GM19238 (cell line): ENCODE measurements at regions not wholly inside any gene's neighbourhood (a gene's known extent, or its start where the extent isn't known, plus 50 kb on each side); places are given as distances from the start of the nearest gene placed in this dataset.

Experiments used
- DNase-seq: peaks from one replicate; pipeline ENCODE4 v3.0.0; 2011; ENCODE audit warnings: low spot score; ENCODE audit not compliant: insufficient read length

DNA sequence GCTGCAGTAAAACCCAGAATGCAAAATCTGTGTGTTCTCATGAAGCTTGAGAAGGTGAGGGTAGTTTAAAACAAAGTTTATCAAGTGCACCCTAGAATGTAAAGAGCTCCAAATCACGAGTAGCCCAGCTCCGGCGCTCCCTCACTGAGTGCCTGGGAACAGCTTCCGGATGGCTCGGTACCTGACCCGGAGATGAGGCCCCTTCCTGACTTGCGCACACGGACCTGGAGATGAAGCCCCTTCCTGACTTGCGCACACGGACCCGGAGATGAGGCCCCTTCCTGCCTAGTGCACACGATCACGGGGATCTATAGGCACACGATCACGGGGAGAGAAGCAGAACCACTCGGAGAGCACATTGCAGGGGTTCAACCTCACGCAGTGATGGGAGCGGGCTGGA lies 322.1 kb upstream of the RNF32 start:
- DNase-seq, result no peak

- DNase-seq, result no peak
These were observed 331.5 kb upstream of the RNF32 start for GRCh38 chr7:156309016-156309620.

DNA sequence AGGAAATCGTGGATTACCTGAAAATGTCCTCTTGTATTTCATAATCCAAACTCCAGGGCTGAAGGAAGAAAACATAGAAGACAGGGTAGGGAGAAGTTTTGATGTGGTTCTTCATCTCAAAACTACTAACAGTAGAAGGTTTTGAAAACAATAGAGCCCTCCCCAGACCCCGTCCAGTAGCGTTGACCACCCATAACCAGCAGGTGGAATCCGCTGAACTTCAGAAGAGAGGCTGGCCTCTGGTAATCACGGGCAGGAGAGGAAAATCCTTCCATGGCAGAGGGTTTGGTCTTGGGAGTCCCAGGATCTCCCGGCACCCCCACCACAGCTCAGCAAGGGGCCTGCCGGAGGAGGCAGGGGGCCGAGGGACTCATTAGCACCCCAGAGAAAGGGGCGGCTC lies 333.4 kb upstream of the RNF32 start:
- no peak for DNase-seq

DNA sequence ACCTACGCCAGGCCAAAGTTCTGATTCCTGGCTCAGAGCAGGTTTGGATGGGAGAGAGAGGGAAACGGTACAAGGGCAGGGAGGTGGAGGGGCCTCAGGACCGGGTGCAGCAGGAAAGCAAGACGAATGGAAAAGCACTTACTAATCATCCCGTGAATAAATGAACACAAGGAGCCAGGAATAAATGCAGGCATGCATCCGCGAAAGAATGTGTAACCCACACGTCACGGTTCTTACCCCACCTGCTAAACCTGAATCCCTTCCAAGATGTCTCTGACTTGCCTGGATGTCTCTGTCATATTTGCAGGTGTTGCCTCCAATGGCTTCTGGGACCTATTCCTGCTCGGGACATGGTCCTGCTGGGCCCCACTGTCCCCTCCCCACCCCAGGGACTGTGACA lies 335.2 kb upstream of the RNF32 start:
- no peak for DNase-seq

DNA sequence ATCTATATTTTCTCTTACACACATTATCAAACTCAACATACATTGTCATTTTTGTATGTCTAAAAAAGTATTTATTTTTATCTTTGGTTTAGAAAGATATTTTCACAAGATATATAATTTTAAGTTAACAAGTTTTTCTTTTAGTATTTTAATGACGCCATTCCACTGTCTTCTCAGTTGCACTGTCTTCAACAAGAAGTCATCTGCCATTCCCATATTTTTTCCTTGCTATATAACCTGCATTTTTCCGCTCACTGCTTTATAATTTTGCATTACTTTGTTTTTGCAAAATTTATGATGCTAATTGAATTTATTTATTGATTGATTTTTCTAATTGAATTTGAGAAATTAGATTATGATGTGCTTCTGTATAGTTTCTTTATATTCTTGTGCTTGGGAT lies 357.8 kb upstream of the RNF32 start:
- no peak for DNase-seq

- no peak for DNase-seq
These were observed 360.9 kb upstream of the RNF32 start for GRCh38 chr7:156279635-156280034.

DNA sequence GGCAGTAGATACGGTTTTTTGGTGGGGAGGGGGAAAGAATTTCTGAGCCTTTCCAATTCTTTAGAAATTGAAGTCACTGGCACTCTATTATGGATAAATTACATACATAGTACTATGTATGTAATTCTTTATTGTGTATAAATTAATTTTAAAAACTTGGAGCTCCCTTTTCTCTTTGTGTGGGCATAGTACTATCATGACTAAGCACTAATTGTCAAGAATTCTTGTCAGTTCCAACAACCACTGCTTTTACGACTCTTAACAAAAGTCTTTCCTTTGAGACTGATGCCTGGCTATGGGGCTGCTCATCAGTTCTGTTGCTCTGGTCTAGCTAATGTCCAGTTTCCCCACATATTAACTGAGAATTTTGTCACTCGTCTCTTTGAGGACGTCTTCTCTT lies 365.3 kb upstream of the RNF32 start:
- DNase-seq, result no peak

- no peak for DNase-seq
These were observed 366.0 kb upstream of the RNF32 start for GRCh38 chr7:156274557-156274956.

DNA sequence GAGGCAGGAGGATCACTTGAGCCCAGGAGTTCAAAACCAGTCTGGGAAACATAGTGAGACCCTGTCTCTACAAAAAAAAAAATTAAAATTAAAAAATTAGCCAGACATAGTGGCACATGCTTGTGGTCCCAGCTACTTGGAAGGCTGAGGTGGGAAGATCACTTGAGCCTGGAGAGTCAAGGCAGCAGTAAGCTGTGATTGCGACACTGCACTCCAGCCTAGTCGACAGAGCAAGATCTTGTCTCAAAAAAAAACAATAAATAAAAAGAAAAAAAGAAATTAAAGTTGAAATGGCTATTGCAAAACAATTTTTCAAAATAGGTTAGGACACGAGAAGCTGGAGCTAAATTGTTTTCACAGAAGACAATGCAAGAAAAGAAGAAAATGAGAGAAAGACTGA lies 379.0 kb upstream of the RNF32 start:
- DNase-seq, result no peak

GRCh38 chr7:156257904-156258303 lies 382.7 kb upstream of the RNF32 start:
- no peak for DNase-seq

DNA sequence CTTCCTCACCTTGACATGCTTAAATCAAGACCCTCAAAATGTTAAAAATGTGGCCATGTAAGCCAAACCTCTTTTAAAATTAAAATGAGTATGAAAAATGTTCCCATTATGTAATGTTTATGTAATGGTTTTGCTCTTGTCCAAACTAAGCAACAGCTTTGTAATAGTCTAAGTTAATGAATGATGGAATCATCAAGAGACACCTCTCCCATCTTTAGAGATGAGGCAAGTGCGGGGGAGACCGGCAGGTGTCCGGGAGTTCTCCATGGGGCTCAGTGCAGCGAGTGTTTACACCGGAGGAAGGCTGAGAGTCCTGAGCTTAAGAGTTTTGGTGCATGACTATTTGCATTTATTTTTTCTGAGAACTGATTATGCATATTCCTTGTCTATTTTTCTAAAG lies 384.9 kb upstream of the RNF32 start:
- DNase-seq, result no peak

GRCh38 chr7:156251861-156252260 lies 388.7 kb upstream of the RNF32 start:
- DNase-seq, result no peak

- DNase-seq, result no peak
These were observed 400.0 kb upstream of the RNF32 start for GRCh38 chr7:156240532-156240931.

GRCh38 chr7:156238366-156239133 lies 402.0 kb upstream of the RNF32 start:
- no peak for DNase-seq

GRCh38 chr7:156237614-156238013 lies 403.0 kb upstream of the RNF32 start:
- no peak for DNase-seq

DNA sequence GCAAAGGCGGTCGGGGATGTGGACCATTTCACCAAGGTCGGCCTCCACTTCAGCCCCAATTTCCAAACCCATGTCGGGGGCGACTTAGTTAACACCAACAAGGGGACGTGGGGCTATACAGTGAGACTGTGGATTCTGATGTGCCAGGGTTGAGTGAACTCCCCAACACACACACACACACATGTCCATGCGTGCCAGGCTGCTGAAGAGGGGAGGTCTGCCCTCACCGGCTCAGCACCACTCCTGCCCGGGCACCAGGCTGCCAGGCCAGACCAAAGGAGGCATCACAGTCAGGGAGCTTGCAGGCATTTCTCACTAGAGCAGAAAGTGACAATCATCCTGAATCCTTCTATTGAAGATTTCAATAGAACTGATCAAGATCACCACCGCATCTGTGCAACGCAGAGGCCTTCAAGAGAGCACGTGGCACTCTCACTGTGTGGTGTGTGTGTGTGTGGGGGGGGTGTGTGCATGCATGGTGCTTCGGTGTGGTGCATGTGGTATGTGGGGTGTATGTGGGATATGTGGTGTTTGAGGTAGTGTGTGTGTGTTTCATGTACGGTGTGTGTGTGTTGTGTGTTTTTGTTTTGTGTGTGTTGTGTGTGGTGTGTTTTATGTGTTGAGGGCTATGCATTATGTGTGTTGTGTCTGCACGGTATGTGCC lies 403.5 kb upstream of the RNF32 start:
- no peak for DNase-seq

DNA sequence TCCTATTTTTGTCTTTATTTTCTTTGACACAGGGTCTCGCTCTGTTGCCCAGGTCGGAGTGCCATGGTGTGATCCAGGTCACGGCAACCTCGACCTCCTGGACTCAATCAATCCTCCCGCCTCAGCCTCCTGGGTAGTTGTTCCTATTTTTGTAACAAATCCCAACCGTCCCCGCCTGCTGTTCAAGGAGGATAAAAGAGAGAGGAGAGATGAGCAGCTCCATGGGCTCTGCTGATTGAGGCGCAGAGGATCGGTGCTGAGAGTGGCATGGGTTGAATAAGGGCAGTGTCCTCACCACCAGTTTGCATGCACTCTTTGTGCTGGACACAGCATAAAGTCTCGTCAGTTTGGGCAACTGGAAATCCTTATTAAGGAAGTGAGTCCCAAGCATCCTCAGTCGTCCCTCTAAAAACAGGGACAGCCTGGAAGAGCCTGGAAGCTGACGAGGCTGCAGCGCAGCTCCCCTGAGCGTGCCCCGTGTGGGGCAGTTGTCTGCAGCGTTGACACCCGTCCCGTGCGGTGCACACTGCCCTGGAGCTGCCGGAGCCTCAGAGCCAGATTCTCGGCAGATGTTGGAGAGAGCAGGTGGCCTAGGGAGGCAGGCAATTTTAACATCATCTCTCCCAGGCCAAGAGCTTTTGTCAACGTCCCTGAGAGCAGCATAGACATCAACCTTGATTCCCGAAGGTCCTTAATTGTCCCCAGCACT lies 404.2 kb upstream of the RNF32 start:
- DNase-seq, result no peak

DNA sequence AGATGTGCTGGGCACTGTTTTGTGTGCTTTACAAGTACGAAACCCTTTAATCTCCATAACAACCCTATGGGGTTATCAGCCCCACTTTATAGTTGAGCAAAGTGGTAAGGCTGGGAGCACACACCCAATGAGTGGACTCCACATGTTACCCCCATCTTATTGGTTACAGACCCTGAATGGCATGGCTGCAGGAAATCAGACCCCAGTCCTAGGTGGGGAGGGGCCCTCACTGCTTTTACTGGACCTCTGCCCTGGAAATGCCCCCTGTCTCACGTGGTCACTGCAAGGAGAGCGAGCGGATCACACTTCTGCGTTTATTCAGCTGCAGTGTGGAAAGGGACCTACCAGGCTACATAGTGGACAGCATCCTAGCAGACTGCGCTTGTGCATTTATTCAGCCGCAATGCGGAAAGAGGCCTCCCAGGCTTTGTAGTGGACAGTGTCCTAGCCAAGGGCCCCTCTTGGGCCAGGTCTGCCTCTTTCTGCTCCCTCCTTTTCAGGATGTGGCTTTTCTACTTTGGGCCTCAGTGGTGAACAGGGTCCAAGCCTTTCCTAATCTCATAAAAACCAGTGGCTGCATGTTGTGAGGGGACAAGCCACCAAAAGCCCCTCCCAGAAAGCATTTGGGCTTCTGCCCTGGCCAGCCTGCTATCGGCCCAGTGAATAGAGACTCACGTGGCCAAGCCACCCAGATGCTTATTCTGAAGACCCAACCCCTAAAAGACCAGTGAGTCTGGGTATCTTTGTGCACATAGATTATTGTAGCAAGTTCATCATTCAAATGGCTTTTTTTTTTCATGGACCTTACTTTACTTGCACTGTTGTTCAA lies 405.7 kb upstream of the RNF32 start:
- DNase-seq, result no peak

DNA sequence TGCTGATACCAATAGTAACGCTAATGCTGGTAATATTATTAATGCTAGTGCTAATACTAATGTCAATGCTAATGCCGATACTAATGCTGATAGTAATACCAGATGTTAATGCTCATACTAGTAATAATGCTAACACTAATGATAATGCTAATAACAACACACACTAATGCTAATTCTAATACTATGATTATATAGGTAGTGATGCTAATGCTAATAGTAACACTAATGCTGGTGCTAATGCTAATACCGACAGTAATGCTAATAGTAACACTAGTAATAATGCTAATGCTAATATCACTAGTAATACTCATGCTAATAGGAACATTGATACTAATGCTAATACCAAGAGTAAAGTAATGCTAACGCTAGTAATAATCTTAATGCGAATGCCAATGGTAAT lies 406.4 kb upstream of the RNF32 start:
- DNase-seq, result no peak

DNA sequence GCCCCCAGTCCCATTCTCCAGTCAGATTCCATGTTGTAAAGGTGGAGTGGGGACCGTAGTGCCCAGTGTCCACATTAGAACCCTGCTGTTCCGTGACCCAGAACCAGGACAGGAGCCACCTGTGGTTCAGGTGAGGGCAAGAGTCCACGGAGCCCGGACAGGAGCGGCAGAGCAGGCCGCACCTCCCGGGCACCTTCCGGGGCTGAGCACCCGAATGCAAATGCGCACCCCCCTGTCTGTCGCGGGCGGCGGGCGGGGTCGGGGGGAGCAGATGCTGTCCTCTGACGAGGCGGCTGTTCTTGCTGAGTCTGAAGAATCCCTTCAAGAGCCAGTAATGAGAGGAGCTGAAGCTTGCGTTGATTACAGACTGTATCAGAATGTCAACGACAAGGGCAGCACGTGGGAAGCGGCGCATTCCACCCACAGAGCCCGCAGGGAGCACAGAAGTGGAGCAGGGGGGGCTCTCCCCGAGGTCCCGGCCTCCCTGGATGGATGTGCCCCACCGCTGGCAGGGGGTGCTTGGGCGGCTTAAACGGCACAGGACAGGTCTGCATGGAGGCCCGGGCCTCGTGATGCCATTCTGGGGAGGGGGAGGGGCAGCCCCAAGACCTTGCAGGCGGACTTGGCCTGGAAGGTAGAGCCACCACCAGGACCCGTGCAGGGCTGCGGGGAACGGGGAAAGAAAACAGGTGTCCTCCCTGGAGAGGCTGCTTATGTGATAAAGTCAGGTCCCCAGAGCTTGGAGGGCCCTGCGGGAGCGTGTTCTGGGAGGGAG lies 407.5 kb upstream of the RNF32 start:
- DNase-seq, result no peak

- no peak for DNase-seq
These were observed 410.0 kb upstream of the RNF32 start for GRCh38 chr7:156230576-156230975.
